ENCODE measurements at regions not wholly inside any gene's neighbourhood (a gene's known extent, or its start where the extent isn't known, plus 50 kb on each side); places are given as distances from the start of the nearest gene placed in this dataset.

GRCh38 chr15:38622908-38623307 is 58.3 kb upstream of the RASGRP1 start:
- no peak overlapping the region for H3K4me3 ChIP-seq (ENCODE audit: low read depth, low read length)
- no peak for DNase-seq (ENCODE audit: low read depth)
- TF ChIP-seq, protein P1, sequence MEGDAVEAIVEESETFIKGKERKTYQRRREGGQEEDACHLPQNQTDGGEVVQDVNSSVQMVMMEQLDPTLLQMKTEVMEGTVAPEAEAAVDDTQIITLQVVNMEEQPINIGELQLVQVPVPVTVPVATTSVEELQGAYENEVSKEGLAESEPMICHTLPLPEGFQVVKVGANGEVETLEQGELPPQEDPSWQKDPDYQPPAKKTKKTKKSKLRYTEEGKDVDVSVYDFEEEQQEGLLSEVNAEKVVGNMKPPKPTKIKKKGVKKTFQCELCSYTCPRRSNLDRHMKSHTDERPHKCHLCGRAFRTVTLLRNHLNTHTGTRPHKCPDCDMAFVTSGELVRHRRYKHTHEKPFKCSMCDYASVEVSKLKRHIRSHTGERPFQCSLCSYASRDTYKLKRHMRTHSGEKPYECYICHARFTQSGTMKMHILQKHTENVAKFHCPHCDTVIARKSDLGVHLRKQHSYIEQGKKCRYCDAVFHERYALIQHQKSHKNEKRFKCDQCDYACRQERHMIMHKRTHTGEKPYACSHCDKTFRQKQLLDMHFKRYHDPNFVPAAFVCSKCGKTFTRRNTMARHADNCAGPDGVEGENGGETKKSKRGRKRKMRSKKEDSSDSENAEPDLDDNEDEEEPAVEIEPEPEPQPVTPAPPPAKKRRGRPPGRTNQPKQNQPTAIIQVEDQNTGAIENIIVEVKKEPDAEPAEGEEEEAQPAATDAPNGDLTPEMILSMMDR (IDR thresholded peaks at IDR 0.05; ENCODE audit: insufficient read depth, low read depth, low read length, missing control alignments) = no peak

- DNase-seq (ENCODE audit: low read depth) = peak; percentile 28
- TF ChIP-seq, protein P1 (IDR thresholded peaks at IDR 0.05; ENCODE audit: insufficient read depth, low read depth, low read length, missing control alignments) = no peak
- H3K4me3 ChIP-seq (ENCODE audit: low read depth, low read length) = no peak overlapping the region
Observed at GRCh38 chr15:38623744-38624143, 59.1 kb upstream of the RASGRP1 start.

DNA sequence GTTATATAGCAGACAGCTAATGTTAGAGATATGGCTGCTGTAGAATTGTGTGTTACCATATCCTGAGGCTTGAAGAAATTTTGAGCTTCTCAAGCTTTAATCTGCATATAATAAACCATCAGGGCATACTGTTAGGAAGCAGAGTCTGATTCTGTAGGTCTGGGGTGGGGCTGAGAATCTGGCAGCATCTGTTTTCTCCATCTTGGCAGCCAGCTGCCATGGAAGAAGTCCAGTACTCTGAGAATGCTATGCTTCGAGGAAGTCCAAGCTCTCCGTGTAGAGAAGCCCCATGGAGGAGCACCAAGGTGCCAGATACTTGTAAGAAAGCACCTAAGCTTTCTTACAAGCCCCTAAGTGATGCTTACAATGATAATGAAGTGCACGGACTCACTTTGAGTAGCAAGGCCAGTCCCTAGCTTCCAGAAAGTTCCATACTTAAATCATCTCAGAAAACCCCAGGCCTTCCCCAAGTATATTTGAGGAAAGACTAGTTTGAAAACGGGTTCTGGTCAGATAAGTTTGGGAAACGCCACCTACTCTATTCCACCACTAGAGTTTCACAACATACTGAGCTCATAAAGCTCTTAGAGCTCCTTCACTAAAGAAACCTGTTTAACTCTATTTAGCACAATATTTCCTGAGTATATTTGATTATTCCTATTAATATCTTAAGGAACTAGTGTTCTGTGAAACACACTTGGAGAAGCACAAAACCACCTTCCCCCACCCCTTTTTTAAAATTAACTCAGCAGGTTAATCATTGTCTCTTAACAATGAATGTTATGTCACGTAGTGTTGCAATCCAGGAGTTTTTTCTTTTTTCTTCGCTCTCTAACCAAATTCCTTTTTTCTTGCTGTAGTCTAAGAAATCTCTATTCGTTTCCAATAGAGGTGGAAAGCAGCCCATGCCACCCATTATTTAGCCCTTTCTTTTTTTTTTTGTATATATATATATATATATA is 59.9 kb upstream of the RASGRP1 start:
- H3K4me3 ChIP-seq (ENCODE audit: low read depth, low read length) = no peak overlapping the region
- TF ChIP-seq, protein P1 (IDR thresholded peaks at IDR 0.05; ENCODE audit: insufficient read depth, low read depth, low read length, missing control alignments) = no peak
- no peak for DNase-seq (ENCODE audit: low read depth)

GRCh38 chr15:38625886-38626285 is 61.3 kb upstream of the RASGRP1 start:
- no peak overlapping the region for H3K4me3 ChIP-seq (ENCODE audit: low read depth, low read length)
- TF ChIP-seq, protein P1 (IDR thresholded peaks at IDR 0.05; ENCODE audit: insufficient read depth, low read depth, low read length, missing control alignments) = no peak
- no peak for DNase-seq (ENCODE audit: low read depth)

DNA sequence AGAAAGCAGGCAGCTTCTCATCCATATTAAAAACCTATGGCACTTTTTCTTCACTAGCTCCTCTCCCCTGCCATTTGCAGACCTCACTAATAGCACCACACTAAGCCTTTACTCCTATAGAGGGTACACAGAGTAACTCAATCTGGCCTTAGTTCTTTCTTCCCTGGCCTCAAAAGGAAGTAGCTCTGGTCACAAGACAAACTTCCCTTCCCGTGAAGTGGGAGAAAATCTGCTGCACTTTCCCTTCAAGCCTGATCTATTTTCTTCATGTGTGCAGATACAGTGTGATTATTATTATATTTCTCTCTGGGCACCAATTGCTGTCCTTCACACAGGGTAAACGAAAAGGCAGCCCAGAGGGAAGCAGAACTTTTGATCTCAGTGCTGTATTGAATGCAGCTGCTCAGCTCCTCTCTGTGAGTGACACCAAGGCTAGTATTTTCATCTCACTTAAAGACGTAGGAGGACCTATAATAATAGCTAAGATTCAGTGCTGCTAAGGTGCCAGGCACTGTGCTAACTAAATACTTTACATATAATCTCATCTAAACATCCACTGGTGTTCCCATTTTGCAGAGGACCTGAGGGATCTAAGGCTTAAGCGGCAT is 61.9 kb upstream of the RASGRP1 start:
- TF ChIP-seq, protein P1 (IDR thresholded peaks at IDR 0.05; ENCODE audit: insufficient read depth, low read depth, low read length, missing control alignments) = no peak
- H3K4me3 ChIP-seq (ENCODE audit: low read depth, low read length) = no peak overlapping the region
- no peak for DNase-seq (ENCODE audit: low read depth)

DNA sequence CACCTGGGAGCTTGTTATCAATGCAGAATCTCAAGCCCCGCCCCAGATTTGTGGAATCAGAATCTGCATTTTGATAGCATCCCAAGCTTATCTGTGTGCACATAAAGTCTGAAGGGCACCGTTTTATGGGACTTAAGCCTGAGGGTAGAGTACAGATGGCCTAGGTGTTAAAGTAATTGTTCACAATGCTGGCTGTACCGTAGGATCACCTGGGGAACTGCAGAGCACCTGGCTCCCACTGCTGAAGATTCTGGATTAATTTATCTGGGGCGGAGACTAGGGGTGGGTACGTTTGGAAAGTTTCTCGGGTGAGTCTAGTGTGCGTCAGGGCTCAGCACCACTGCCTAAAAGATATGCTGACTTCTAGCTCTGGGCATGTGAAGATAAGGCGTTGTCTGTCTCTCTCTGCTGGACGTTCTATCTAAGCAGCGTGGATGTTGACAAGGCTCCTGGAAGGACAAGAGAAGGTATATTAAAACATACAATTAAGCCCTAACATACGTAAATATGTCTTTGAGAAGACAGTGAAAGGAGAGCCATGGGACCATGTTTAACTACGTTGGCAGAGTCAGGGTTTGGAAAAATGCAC is 63.2 kb upstream of the RASGRP1 start:
- TF ChIP-seq, protein P1 (IDR thresholded peaks at IDR 0.05; ENCODE audit: insufficient read depth, low read depth, low read length, missing control alignments) = no peak
- DNase-seq (ENCODE audit: low read depth) = no peak
- no peak overlapping the region for H3K4me3 ChIP-seq (ENCODE audit: low read depth, low read length)

Data from GM12865 (cell line).